Fibroblast of skin of scalp (primary cell): ENCODE measurements at regions not wholly inside any gene's neighbourhood (a gene's known extent, or its start where the extent isn't known, plus 50 kb on each side); places are given as distances from the start of the nearest gene placed in this dataset.
"Not testable (repeated sequence)": the region's sequence is repeated elsewhere in the genome, so short reads cannot be mapped to it uniquely, and the experiment has no call there.

ENCODE experiments used
- DNase-seq: peaks from one replicate; pipeline ENCODE4 v3.0.0-alpha.2; 2013

- DNase-seq, result peak; percentile 99
These were observed 81.3 kb upstream of the BLID start for GRCh38 chr11:122197066-122197987.

GRCh38 chr11:122195790-122196189 lies 79.8 kb upstream of the BLID start:
- DNase-seq, result no peak

- not testable (repeated sequence) for DNase-seq
These were observed 78.0 kb upstream of the BLID start for GRCh38 chr11:122193881-122194480.

GRCh38 chr11:122193457-122193856 lies 77.4 kb upstream of the BLID start:
- no peak for DNase-seq

GRCh38 chr11:122192634-122193255 lies 76.7 kb upstream of the BLID start:
- peak; percentile 63 for DNase-seq

GRCh38 chr11:122190768-122191167 lies 74.8 kb upstream of the BLID start:
- DNase-seq, result no peak

- DNase-seq, result peak; percentile 98
These were observed 73.2 kb upstream of the BLID start for GRCh38 chr11:122189229-122189628.

- no peak for DNase-seq
These were observed 71.6 kb upstream of the BLID start for GRCh38 chr11:122187373-122188165.

GRCh38 chr11:122186439-122187080 lies 70.5 kb upstream of the BLID start:
- DNase-seq, result peak; percentile 95

- no peak for DNase-seq
These were observed 67.9 kb upstream of the BLID start for GRCh38 chr11:122183933-122184332.

GRCh38 chr11:122181893-122182292 lies 65.9 kb upstream of the BLID start:
- DNase-seq, result no peak

GRCh38 chr11:122181372-122181771 lies 65.4 kb upstream of the BLID start:
- DNase-seq, result no peak

GRCh38 chr11:122179961-122180834 lies 64.2 kb upstream of the BLID start:
- DNase-seq, result peak; percentile 99

GRCh38 chr11:122178795-122179194 lies 62.8 kb upstream of the BLID start:
- DNase-seq, result no peak

GRCh38 chr11:122177238-122177637 lies 61.2 kb upstream of the BLID start:
- no peak for DNase-seq

GRCh38 chr11:122176651-122177050 lies 60.6 kb upstream of the BLID start:
- no peak for DNase-seq

- DNase-seq, result peak; percentile 75
These were observed 59.3 kb upstream of the BLID start for GRCh38 chr11:122175306-122175705.

- DNase-seq, result peak; percentile 51
These were observed 57.6 kb upstream of the BLID start for GRCh38 chr11:122173587-122173986.

GRCh38 chr11:122173074-122173450 lies 57.0 kb upstream of the BLID start:
- no peak for DNase-seq

GRCh38 chr11:122172352-122173073 lies 56.5 kb upstream of the BLID start:
- peak; percentile 64 for DNase-seq
